ENCODE measurements at regions not wholly inside any gene's neighbourhood (a gene's known extent, or its start where the extent isn't known, plus 50 kb on each side); places are given as distances from the start of the nearest gene placed in this dataset.

DNA sequence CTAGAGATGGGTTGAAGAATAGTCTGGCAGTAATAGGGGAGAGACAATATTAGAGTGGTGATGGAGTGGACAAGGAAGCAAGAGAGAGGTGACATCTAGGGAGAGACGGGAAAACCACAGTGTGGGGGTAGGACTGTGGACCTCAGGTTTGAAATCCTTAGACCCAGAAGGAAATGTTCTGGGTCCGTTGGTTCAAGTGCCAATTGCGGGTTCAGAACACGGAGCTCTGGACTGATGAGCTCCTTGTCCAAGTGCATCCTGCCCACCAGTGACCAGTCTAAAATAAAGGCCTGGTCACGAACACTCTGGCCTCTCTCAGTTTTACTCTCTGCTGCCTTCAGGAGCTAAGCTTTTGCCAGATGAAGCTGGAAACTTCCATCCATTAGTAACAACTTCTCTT lies 174.0 kb downstream of the LINC00237 start:
- Mint-ChIP-seq H3K9me3 (ENCODE audit: low read depth) (no peaks in the 10 kb centered on the region), H3K4me1 (ENCODE audit: low read depth) (no peaks in the 10 kb centered on the region), H3K36me3 (ENCODE audit: low read depth) (no peaks in the 10 kb centered on the region), H3K27me3 (ENCODE audit: low read depth) (no peaks in the 10 kb centered on the region), H3K27ac (ENCODE audit: unreplicated experiment) (no peak overlapping the region), H3K4me3 (ENCODE audit: unreplicated experiment) (no peak overlapping the region)
- DNase-seq (ENCODE audit: low spot score) = no peak
- TF ChIP-seq, protein P1, sequence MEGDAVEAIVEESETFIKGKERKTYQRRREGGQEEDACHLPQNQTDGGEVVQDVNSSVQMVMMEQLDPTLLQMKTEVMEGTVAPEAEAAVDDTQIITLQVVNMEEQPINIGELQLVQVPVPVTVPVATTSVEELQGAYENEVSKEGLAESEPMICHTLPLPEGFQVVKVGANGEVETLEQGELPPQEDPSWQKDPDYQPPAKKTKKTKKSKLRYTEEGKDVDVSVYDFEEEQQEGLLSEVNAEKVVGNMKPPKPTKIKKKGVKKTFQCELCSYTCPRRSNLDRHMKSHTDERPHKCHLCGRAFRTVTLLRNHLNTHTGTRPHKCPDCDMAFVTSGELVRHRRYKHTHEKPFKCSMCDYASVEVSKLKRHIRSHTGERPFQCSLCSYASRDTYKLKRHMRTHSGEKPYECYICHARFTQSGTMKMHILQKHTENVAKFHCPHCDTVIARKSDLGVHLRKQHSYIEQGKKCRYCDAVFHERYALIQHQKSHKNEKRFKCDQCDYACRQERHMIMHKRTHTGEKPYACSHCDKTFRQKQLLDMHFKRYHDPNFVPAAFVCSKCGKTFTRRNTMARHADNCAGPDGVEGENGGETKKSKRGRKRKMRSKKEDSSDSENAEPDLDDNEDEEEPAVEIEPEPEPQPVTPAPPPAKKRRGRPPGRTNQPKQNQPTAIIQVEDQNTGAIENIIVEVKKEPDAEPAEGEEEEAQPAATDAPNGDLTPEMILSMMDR (IDR thresholded peaks at IDR 0.05) = no peak

DNA sequence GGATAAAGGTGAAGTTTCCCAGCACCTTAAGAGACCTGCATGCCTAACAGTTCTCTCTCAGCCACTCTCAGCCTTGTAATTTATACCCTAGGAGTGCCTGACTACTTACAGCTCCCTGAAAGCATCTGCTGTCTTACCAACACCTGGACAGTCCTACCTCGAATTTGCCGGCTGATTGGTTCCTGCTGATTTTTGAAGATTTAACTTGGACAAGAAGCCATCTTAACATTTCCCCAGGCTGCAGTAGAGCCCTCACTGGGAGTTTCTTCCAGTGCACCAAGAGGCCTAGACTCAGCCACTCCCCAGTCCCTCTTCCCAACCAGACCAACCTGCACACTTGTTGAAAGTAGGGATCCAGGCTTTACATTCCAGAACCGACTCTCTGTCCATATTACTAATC lies 174.5 kb downstream of the LINC00237 start:
- no peaks in the 10 kb centered on the region for H3K9me3 Mint-ChIP-seq (ENCODE audit: low read depth)
- TF ChIP-seq, protein P1 (IDR thresholded peaks at IDR 0.05) = no peak
- DNase-seq (ENCODE audit: low spot score) = no peak

DNA sequence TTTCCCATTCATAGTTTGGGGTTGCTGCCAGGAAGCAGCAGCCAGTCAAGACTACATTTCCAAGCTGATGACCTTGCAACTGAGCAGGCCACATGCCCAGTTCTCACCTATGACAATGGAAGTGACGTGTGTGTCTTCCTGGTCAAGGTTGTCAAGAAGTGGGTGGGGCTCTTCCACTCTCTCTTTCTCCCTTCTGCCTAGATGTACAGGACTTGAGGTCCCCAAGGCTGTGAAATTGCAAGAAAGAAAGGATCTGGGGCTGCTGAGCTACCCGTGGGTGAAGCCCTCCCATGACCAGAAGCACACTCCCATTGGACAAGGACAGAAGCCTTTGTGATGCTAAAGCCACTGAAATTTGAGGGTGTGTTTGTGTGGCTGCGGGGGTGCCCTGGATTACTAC lies 175.1 kb downstream of the LINC00237 start:
- Mint-ChIP-seq H3K36me3 (ENCODE audit: low read depth) (no peaks in the 10 kb centered on the region), H3K9me3 (ENCODE audit: low read depth) (no peaks in the 10 kb centered on the region), H3K4me1 (ENCODE audit: low read depth) (no peaks in the 10 kb centered on the region), H3K27me3 (ENCODE audit: low read depth) (no peaks in the 10 kb centered on the region), H3K4me3 (ENCODE audit: unreplicated experiment) (no peak overlapping the region), H3K27ac (ENCODE audit: unreplicated experiment) (no peak overlapping the region)
- TF ChIP-seq, protein P1 (IDR thresholded peaks at IDR 0.05) = no peak
- no peak for DNase-seq (ENCODE audit: low spot score)

More for the DNA sequence above, 174.5 kb downstream of the LINC00237 start:
- no peak overlapping the region for H3K4me3 Mint-ChIP-seq (ENCODE audit: unreplicated experiment)
- no peaks in the 10 kb centered on the region for H3K36me3 Mint-ChIP-seq (ENCODE audit: low read depth)
- H3K27me3 Mint-ChIP-seq (ENCODE audit: low read depth) = no peaks in the 10 kb centered on the region
- H3K27ac Mint-ChIP-seq (ENCODE audit: unreplicated experiment) = no peak overlapping the region
- no peaks in the 10 kb centered on the region for H3K4me1 Mint-ChIP-seq (ENCODE audit: low read depth)

DNA sequence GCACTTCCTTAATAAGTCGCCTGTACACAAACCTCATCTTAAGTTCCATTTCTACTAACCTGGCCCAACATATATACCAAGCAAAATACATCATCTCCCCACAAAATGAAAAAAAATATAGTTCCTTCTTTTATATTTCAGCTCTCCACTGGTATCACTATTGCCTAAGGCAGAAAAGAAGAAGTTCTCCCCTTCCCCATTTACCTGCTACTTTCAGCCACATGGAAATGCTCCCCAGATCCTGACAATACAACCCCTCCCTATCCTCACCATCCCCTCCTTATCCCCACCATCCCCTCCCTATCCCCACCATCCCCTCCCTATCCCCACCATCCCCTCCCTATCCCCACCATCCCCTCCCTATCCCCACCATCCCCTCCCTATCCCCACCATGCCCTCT lies 175.7 kb downstream of the LINC00237 start:
- Mint-ChIP-seq H3K36me3 (ENCODE audit: low read depth) (no peaks in the 10 kb centered on the region), H3K4me1 (ENCODE audit: low read depth) (no peaks in the 10 kb centered on the region), H3K9me3 (ENCODE audit: low read depth) (no peaks in the 10 kb centered on the region)

DNA sequence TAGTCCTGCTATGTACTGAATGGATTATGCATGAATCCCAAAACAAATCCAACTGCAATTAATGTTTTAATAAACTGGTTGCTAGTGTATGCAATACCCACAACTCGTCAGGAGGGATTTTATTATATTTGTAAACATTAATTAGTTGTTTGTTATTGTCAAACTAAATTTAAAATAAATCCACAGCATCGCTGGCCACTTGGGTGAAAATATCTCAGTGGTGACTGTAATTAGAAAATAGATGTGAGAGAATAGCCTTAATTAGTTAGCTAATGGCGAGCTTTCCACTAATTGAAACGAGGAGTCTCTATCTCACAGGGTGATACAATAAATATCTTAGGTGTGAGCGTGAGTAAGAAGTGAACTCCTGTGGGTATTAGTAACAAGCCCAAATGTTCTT lies 176.8 kb downstream of the LINC00237 start:
- H3K4me3 Mint-ChIP-seq (ENCODE audit: unreplicated experiment) = no peak overlapping the region
- no peaks in the 10 kb centered on the region for H3K4me1 Mint-ChIP-seq (ENCODE audit: low read depth)
- no peaks in the 10 kb centered on the region for H3K27me3 Mint-ChIP-seq (ENCODE audit: low read depth)
- no peak overlapping the region for H3K27ac Mint-ChIP-seq (ENCODE audit: unreplicated experiment)
- TF ChIP-seq, protein P1 (IDR thresholded peaks at IDR 0.05) = no peak
- H3K9me3 Mint-ChIP-seq (ENCODE audit: low read depth) = peaks cover 3% of the 10 kb centered on the region
- no peak for DNase-seq (ENCODE audit: low spot score)
- no peaks in the 10 kb centered on the region for H3K36me3 Mint-ChIP-seq (ENCODE audit: low read depth)

More for the DNA sequence above, 175.7 kb downstream of the LINC00237 start:
- Mint-ChIP-seq H3K27me3 (ENCODE audit: low read depth) (no peaks in the 10 kb centered on the region), H3K27ac (ENCODE audit: unreplicated experiment) (no peak overlapping the region), H3K4me3 (ENCODE audit: unreplicated experiment) (no peak overlapping the region)
- DNase-seq (ENCODE audit: low spot score) = no peak
- TF ChIP-seq, protein P1 (IDR thresholded peaks at IDR 0.05) = no peak

Measured in chondrocyte (in vitro differentiated cells).